ENCODE measurements at regions not wholly inside any gene's neighbourhood (a gene's known extent, or its start where the extent isn't known, plus 50 kb on each side); places are given as distances from the start of the nearest gene placed in this dataset.

DNA sequence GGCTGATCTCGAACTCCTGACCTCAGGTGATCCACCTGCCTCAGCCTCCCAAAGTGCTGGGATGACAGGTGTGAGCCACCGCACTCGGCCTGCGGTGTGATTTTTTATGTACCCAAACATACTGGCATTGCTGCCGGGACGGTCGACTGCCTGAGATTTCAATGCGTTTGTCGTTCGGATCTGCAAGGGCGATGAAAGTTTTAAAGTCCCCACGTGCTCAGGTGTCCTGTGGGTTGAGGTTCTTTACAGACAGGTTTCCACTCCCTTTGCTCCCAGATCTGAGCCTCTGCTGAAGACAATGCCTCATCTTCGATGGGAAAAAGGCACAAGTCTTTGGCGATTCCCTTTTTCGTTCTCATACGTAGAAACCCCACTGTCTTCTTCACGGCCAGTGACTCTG, 78.1 kb upstream of the SHOX start:
- no peaks in the 10 kb centered on the region for H3K4me1 ChIP-seq (ENCODE audit: control insufficient read depth in 1 of 2, insufficient read depth in 2 of 2, low read length in 2 of 2)
- H3K9me3 ChIP-seq (replicated peaks in 1 of 2; ENCODE audit: control insufficient read depth in 1 of 2, insufficient read depth in 1 of 2, low read length in 2 of 2): peaks cover 18 to 41% of the 10 kb centered on the region in 2 donors
- Mint-ChIP-seq H3K36me3 (no peaks in the 10 kb centered on the region), H3K27ac (no peak overlapping the region), H3K4me3 (no peak overlapping the region), H3K27me3 (ENCODE audit: low read depth in 3 of 3) (peaks cover 0 to 6% (median 1%) of the 10 kb centered on the region in 3 donors), H3K9me3 (peaks cover 18 to 32% (median 27%) of the 10 kb centered on the region in 7 donors), H3K4me1 (no peaks in the 10 kb centered on the region)
- no peak overlapping the region for H3K4me2 ChIP-seq (replicated peaks; ENCODE audit: extremely low read depth, low read length, poor library complexity, severe bottlenecking)
- DNase-seq: no peak
- WGBS (ENCODE audit: insufficient coverage): 96% methylated on average over 17 of the region's 17 CpGs
- no peak overlapping the region for H3K9ac ChIP-seq (ENCODE audit: insufficient read depth, low read length, poor library complexity, severe bottlenecking)
- no peaks in the 10 kb centered on the region for H4K20me1 ChIP-seq (ENCODE audit: insufficient read depth, low read length)
- H3K36me3 ChIP-seq (replicated peaks in 1 of 2; ENCODE audit: control insufficient read depth in 1 of 2, insufficient read depth in 2 of 2, low read length in 2 of 2): no peaks in the 10 kb centered on the region
- intact Hi-C loops (cut with micrococcal nuclease): no loop called here
- H3K79me2 ChIP-seq (ENCODE audit: insufficient read depth, low read length): no peaks in the 10 kb centered on the region
- H3K4me3 ChIP-seq (replicated peaks in 1 of 3; ENCODE audit: low read depth in 2 of 3, low read length in 3 of 3): no peak overlapping the region
- H2AFZ ChIP-seq (ENCODE audit: insufficient read depth, low read depth, low read length, poor library complexity, severe bottlenecking): no peak overlapping the region
- TF ChIP-seq CTCF (IDR thresholded peaks at IDR 0.05): no peak
- no peak overlapping the region for H3K27ac ChIP-seq (ENCODE audit: low read depth in 1 of 2, low read length in 2 of 2)
- no peaks in the 10 kb centered on the region for H3K27me3 ChIP-seq (ENCODE audit: control insufficient read depth in 2 of 2, insufficient read depth in 2 of 2, low read length in 2 of 2)

DNA sequence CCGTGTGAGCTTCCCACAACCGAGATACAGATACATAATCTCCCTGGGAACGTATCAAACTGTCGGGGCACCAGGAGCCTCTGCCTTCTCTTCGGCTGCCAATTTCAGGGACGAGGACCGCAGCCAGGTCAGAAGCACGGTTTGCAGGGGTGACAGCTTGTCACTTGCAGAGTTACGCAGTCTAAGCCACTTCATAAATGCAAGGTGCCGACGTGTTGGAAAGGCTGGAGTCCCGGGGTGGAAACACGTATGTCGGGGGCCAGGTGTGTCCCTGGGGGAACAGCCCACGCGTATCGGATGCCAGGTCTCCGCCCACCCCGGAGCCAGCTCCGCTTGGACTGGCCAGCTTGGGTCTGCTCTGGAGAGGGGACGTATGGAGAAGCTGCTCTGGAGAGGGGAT, 76.3 kb upstream of the SHOX start:
- Histone ChIP-seq H3K9me3 (replicated peaks in 1 of 2; ENCODE audit: control insufficient read depth in 1 of 2, insufficient read depth in 1 of 2, low read length in 2 of 2) (peaks cover 18 to 45% of the 10 kb centered on the region in 2 donors), H3K27me3 (ENCODE audit: control insufficient read depth in 2 of 2, insufficient read depth in 2 of 2, low read length in 2 of 2) (no peaks in the 10 kb centered on the region), H3K9ac (ENCODE audit: insufficient read depth, low read length, poor library complexity, severe bottlenecking) (no peak overlapping the region), H3K36me3 (replicated peaks in 1 of 2; ENCODE audit: control insufficient read depth in 1 of 2, insufficient read depth in 2 of 2, low read length in 2 of 2) (no peaks in the 10 kb centered on the region), H4K20me1 (ENCODE audit: insufficient read depth, low read length) (no peaks in the 10 kb centered on the region), H3K4me3 (replicated peaks in 1 of 3; ENCODE audit: low read depth in 2 of 3, low read length in 3 of 3) (no peak overlapping the region), H3K27ac (ENCODE audit: low read depth in 1 of 2, low read length in 2 of 2) (no peak overlapping the region), H3K4me1 (ENCODE audit: control insufficient read depth in 1 of 2, insufficient read depth in 2 of 2, low read length in 2 of 2) (no peaks in the 10 kb centered on the region), H3K79me2 (ENCODE audit: insufficient read depth, low read length) (no peaks in the 10 kb centered on the region), H3K4me2 (replicated peaks; ENCODE audit: extremely low read depth, low read length, poor library complexity, severe bottlenecking) (no peak overlapping the region), H2AFZ (ENCODE audit: insufficient read depth, low read depth, low read length, poor library complexity, severe bottlenecking) (no peak overlapping the region)
- WGBS (ENCODE audit: insufficient coverage): 85% methylated on average over 21 of the region's 21 CpGs
- intact Hi-C loops (cut with micrococcal nuclease): no loop called here
- Mint-ChIP-seq H3K36me3 (no peaks in the 10 kb centered on the region), H3K9me3 (peaks cover 18 to 32% (median 23%) of the 10 kb centered on the region in 7 donors), H3K4me3 (no peak overlapping the region), H3K4me1 (no peaks in the 10 kb centered on the region), H3K27ac (no peak overlapping the region), H3K27me3 (ENCODE audit: low read depth in 3 of 3) (peaks cover 0 to 9% (median 1%) of the 10 kb centered on the region in 3 donors)
- no peak for TF ChIP-seq CTCF (IDR thresholded peaks at IDR 0.05)
- DNase-seq: no peak

Measured in CD14-positive monocyte (primary cell).